NT2/D1 (cell line): ENCODE measurements at regions not wholly inside any gene's neighbourhood (a gene's known extent, or its start where the extent isn't known, plus 50 kb on each side); places are given as distances from the start of the nearest gene placed in this dataset.

Experiments used
- YY1 ChIP-seq: IDR thresholded peaks from 2 replicates; pipeline ENCODE4 v1.6.1; 2011; ENCODE audit not compliant: insufficient read length, insufficient read depth
- ZNF274 ChIP-seq: IDR thresholded peaks from 2 replicates; pipeline ENCODE4 v1.6.1; 2011; ENCODE audit warnings: mild to moderate bottlenecking, low read depth, low read length

- TF ChIP-seq YY1: no peak
- no peak for TF ChIP-seq ZNF274
Measured at GRCh38 chr18:68431922-68432198, 283.0 kb downstream of the TMX3 start.
